Occipital lobe (tissue), 1 donor: ENCODE measurements at regions not wholly inside any gene's neighbourhood (a gene's known extent, or its start where the extent isn't known, plus 50 kb on each side); places are given as distances from the start of the nearest gene placed in this dataset.

Source experiments
- DNase-seq: peaks from one replicate; lab custom pipeline; 2025; lab: John Stamatoyannopoulos, UW

DNA sequence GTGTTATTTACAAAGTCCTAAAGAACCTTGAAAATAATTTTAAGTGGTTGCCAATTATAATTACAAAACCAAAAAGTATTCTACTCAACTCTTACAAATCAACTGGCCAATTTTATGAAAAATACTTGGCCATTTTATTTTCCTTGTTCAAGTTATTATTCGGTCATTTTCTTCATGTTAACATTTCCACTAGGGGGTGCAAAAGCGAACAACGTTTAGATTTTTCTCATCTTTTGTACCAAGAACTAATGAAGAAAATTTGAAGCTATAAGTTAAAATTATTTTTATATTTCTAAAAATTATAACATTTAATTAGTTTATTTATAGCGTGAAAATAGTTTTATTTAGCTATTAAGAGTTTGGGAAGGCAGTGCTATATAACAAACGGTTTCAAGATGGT, 1453.3 kb downstream of the MAT2B start:
- DNase-seq: no peak

DNA sequence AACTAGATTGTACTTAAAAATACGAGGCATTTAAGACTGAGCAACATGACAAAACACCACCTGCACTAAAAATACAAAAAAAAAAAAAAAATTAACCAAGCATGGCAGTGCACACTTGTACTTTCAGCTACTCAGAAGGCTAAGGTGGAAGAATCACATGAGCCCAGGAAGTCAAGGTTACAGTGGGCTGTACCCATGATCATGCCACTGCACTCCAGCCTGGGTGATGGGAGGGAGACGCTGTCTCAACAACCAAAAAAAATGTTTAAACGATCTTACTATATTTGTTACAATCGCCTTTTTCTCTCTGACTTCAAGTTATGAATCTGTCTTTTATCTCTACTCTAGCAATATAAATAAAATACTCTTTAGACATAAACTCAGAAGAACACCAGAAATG, 1454.3 kb downstream of the MAT2B start:
- DNase-seq: no peak

DNA sequence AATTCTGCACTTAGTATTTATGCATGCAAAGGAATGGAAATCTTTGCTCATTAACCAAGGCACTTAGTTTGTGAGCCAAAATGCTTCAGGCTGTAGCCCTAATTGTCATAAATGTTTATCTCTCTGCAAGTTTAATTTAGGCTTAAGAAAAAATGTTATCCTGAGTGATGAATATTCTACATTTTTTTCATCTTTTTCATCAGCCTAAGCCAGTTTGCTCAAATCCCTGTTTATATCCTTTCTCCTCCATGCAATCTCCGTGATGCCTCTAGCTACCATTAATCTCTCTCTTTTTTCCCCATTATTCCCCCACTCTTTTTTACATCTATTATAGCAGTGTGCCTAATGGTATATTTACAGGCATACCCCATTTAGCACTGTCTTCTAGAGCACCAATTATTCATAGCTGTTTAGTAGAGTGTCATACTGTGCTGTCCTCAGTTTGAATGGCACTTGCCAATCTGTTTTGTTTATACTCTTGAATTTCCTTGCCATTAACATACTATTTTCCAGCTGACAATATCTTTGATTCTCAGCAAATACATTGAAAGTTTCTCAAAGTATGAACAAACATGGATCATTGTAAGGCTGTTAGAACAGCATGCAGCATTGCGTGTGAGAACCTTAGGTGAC, 1457.0 kb downstream of the MAT2B start:
- DNase-seq: no peak

DNA sequence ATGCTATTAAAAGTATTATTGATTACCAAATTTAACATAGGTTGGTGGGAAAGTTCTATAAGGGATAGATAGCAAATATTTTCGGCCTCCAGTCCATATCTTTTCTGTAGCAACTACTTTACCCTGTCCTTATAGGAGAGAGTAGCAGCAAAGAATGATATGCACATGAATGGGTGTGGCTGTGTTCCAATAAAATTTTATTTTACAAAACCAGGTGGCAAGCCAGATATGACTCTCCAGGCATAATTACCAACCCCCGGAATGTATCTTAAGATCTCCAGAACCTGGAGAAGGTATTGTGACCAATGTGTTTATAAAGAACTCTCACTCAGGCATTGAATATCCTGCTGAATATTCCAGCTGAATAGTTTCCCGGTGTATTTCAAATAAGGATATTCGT, 1461.2 kb downstream of the MAT2B start:
- no peak for DNase-seq

DNA sequence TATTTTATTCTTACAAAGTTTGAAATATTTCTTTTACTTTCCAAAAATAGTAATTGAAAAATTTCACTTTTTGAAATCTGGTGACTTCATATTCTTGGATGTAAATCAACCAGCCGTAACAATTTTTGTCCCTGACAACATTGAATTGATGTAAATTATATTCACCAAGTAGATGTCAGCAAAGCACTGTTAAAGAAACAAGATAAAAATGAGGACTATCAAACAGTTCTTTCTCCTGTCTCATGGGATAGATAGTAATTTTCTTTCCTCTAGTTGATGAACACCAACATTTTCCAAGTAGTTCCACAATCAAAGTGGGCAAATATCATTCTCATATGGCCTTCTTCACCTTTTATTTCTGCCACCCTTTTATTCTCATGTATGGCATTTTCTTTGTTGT, 1461.9 kb downstream of the MAT2B start:
- no peak for DNase-seq

DNA sequence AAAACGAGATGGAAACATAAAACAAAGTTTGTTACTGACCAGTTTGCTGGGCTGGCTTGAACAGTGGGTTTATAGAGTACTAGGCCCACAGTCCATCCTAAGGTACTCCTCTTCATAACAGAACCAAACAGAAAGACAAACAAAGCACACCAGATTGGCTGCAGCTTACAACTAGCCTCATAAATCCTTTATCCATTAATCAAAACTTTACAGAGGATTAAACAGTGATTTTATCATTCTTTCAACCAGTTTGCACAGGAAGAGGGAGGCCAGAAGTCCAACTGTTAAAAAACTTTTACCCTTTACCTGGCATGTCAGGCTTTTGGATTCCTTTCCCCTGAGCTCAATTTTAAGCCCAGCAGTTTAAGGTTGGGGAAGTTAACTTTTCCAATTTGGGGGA, 1467.6 kb downstream of the MAT2B start:
- no peak for DNase-seq

DNA sequence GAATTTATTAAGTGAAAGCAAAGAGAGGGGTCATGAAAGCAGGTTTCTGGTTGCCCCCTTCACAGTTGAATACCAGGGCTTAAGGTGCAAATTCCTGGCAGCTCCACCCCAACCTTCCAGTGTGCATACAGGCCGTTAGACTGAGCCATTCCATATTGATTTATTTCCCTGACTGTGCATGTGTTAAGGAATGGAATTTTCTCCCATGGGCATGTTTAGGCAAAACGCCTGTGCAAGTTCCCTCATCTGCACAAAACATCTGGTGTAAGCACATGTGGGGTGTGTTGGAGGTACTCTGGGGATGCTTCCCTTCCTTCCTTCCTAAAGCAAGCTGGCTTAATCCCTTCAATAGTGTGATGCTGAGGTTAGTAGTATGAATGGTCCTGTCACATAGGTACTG, 1470.6 kb downstream of the MAT2B start:
- DNase-seq: no peak

DNA sequence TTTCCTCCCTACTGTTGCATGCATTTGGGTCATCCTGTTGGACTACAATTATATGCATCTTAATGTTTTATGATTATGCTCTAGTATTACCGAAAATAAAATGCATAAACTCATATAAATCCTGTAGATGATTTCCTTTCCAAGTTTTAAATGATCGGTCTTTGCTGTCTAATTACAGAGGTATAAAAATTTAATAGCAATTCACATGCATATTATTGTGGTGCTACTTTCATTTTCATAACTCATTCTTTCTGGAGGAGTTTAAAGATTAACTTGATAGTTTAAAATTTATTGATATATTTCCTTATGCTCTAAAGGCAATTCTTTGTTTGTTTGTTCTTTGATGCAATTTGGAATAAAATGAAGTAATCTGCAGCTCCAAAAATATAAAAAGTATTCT, 1475.1 kb downstream of the MAT2B start:
- no peak for DNase-seq

DNA sequence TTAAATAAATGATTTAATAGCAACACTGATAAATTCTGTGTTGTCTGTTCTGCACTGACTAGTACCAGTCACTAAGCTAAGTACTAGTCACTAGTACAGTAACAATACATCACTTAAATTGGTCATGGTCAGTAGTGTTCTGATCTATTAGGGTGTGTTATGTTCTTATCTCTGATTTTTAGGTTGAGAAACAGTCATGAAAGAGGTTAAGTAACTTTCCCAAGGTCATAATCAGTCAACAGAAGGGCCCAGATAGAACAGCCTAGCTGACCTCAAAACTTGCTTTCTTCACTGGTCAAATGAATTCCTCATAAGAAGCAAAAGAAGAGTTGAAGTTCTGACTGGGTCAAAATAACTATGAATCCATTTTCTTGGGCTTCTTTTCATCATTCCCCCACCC, 1492.7 kb downstream of the MAT2B start:
- DNase-seq: no peak

DNA sequence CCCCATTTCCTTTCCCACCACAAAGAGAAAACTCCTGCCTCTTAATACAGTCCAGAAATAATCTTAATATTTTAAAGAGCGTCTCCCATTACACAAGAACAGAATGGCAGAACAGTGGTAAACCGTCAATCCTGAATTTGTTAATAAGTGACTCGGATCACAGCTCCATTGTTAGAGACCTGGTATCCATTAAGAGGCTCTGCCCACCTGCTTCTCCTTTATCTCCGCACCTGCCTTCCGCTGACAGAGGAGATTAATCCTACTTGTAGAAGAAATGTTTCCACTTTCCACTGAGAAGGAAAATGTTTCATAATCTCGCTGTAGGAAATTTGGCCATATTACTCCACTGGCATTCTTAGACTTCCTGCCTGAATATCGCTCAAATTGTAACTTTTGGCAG, 1493.2 kb downstream of the MAT2B start:
- DNase-seq: no peak

DNA sequence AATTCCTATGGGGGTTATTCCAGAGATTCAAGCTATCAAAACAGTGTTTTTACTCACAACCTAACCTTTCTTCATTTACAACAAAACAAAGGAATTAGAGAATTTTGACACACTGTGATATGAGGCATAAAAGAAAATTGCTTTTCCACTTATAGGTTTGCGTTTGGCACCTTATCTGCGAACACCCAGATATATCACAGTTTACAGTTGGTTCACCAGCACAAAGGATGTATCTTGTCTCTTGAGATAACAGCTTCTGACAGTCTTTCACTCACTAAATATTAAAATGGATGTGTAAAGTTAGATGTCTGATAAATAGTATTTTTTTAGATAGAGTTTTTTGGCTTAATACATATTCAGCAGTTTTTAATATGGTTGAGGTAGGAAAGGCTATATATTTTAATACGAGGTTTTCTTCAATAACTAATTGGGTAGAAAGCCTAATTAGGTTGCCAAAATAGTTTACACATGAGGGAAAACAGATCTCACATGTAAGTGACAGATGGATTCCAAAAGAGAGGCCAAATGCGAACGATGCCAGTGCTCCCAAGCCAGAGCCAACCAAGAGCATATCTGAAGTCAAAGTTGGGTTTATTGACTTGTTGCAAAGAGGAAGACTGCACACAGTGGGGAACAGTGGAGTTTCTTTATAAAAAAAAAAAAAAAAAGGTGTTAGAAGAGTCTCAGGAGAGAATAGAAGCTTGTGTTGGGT, 1495.2 kb downstream of the MAT2B start:
- no peak for DNase-seq

DNA sequence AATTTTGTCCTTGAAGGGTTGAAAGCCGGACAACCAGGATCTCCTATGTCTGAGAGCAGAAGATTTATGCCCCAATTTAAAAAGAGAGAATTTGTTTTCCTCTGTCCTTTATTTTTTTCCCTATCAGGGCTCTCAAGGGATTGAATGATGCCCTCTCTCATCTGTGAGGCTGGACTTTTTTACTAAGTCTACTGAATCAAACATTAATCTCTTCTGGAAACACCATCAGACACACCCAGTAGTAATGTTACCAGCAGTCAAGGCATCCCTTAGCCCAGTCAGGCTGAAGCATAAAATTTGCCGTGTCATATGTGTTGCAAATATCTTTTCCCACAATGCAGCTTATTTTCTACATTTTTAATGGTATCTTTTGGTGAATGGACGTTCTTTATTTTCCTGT, 1497.9 kb downstream of the MAT2B start:
- no peak for DNase-seq

DNA sequence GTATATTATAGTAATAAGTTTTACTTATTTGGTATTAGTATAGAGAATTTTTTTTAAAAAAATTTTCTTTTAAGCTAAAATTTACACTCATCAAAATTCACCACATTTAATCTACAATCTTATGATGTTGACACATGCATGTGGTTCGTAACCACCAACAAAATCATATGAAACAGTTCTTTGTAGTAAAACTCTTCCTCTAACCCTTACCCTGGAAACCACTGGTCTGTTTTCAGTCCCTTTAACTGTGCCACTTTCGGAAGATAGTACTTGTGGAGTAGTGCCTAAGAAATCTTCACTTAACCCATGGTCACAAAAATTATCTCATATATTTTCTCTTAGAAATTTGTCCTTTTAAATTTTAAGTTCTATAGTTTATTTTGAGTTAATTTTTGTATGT, 1498.8 kb downstream of the MAT2B start:
- no peak for DNase-seq

DNA sequence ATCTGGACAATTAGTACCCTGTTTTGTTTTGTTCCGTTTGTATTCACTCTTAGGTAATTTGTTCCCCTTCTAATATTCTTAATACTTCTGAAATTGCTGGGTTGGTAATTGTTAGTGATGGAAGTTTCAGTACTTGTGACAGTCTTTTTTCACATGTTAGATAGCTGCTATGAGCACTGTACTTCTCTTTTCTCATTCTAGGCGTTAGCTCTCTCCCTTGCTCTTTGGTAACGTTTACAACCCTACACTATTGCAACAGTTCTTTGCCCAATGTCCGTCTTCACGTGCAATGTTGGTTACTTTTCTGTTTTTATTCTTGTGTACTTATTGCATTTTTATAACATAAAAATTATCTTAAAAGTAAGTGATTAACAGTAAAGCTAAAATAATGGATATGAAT, 1509.0 kb downstream of the MAT2B start:
- DNase-seq: no peak

DNA sequence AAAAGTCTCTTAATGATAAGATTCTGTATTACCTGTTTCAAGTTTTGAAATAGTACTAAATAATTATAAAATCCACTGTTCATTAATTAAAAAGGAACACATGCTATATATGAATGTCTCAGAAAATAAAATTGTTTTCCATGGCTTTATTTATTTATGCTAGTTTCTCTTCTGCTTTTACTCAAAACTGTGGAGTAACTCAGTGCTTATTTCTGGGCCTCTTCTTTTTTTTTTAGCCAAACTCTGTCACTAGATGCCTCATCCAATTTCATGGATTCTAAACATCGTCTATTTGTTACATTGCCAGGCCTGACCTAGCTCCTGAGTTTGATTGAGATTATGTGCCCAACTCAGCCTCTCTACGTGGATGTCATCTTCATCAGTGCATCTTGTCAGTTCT, 1509.7 kb downstream of the MAT2B start:
- DNase-seq: no peak

DNA sequence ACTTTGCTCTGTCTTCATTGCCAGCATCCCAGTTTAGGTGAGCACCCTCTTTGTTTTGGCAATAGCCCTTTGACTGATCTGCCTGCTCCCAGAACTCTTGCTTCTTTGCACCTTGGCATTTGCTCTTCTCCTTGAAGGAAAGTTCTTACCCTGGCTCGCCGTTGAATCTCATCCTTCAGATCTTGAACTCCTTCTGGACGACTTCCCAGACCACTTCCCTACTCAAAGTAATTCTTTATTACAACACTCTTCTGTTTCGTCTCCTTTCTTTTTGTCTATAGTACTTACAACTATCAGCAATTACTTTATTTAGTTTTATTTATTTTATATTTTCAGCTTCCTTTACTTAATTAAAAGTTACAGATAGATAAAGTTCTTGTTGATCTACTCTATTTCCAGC, 1510.1 kb downstream of the MAT2B start:
- DNase-seq: no peak

DNA sequence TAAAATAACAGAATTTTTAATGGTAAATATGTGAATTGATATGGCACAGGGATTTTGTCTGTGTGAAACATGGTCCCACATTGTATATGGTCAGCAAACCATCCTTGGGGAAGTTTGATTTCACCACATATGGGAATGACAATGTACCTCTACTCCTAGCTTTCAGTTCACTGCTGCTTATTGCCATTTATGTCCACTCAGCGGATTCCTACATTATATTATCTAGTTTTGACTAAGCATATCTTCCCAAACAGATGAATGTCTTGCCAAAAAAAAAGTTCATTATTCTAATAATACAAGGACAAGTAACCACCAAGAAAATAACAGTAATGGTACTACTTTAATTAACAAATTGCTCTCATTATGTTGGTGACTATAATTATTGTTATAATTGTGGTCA, 1521.6 kb downstream of the MAT2B start:
- DNase-seq: no peak

DNA sequence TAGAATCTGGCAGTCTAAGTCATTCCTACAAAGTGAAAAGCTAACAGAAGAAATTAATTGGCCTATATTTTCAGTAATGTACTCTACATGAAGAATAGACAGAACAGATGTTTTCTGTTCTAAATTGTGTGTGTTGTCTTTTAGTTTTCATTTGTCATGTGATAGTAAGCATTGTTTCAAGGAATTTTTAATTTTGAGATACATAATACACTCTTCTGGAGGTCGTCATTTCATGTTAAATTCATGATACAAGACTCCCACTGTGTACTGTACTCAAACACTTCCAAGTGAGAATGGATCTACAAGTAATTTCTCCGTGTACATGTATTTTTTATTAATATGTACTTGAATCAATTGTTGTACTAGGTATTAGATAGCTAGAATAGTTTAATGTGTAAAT, 1522.9 kb downstream of the MAT2B start:
- no peak for DNase-seq

DNA sequence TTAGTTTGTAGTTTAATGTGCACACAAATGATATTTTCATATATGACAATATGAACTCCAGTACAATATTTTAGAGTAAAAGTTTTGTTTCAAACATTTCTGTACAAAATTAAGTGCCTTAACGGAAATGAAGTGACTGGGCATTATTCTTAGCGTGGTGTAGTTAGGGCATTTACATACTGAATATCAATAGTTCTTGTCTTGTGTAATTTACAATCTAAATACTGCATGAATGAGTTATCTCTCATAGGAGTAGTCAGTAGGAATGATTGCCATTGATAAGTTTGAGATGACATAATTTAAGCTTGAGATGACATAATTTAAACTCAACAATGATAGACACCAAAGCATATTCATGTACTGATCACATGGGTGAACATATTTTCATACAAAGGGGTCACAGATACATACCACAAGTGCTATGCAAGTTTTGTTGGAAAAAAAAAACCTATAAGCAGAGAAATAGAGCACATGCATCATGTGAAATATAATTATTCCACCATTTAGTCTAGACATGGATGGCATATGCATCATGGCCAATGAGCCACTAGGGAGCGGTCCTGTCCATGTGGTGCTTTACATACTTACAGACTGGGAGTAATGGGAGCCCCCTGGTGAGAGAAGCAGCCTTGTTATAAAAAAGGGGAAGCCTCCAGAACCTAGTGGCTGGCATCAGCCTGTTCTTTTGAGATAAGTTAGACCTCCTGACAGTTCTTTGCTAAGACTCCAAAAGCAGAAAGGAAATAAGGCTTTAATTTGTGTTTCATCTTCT, 1523.9 kb downstream of the MAT2B start:
- DNase-seq: no peak

DNA sequence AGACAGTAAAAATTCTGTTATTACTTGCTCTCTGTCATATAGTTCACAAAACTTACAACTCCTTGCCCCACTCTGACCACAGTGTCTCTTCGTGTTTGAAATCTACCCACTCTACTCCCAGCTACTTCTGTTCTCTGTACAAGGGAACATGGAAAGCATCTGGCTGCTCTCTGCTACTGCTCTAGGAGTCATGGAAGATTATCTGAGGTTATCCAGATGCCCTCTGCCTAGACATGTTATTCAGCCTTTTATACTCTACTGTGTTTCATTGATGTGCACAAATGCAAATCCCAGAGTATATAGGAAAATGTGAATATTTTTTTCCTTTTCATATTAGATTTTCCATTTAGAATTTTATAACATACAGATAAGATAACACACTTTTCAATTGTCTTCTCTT, 1525.6 kb downstream of the MAT2B start:
- DNase-seq: no peak

DNA sequence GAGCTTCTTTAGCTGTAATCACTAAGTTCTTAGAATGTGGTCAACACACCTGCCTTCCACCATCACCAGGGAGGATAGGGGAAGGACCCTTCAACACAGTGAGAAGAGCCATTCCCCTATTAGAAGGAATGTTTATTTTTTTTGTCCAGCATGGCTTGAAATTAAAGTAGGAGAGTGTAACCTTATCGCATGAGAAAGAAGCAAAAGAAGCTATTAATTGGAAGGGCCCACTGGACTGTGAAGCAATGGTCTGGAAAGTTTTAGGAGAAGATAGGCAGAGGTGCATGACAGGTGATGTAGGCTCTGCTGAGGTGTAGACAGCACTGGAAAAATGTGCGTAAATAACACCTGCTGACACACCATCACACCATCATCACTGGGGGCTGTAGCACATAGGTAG, 1526.0 kb downstream of the MAT2B start:
- DNase-seq: no peak

DNA sequence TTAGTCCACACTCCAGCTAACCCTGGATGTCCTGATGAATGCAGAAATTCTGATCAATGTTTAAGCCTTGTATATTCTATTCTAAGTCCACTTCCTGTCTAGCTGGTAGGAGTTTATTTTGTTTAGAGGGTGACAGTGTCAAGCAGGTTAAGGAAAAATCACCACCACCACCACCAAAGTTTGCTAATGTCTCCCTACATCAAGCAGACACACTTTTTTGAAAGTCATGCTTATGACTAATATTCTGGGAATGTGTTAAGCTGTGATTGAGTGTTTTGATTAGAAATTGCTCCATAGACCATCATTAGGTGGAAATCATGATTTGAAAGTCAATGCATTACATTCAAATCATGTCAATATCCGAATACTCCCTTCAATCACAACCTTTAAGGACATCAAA, 1530.1 kb downstream of the MAT2B start:
- no peak for DNase-seq

DNA sequence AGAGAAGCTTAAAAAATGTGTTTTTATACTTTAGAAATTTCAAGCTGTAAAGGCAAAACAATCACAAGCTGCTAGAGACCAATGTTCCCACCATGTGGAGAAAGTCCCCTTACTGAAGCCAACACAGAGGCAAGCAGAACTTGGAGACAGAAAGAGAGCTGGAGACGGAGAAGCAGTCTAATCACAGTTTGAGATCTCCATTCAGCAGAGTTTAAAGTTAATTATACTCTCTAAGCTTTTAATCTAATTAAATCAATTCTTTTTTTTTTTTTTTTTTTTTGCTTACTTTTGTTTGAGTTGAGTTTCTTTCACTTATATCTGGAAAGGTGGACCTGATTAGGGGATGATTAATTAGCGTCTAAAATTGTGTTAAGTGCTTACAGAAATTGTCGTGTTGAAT, 1534.3 kb downstream of the MAT2B start:
- DNase-seq: no peak
